Liver (tissue), 8 donors: ENCODE measurements at regions not wholly inside any gene's neighbourhood (a gene's known extent, or its start where the extent isn't known, plus 50 kb on each side); places are given as distances from the start of the nearest gene placed in this dataset.

Experiments
- DNase-seq: peaks from one replicate; pipeline ENCODE4 v3.0.0-alpha.2; 2017; ENCODE audit warnings: low spot score
- H3K27ac ChIP-seq, 2 donors: one replicate each; pipeline ENCODE4 v1.7.0; 2013; ENCODE audit warnings: inconsistent platforms in 2 of 2, low read length in 2 of 2, control low read depth in 1 of 2, low read depth in 1 of 2, mild to moderate bottlenecking in 1 of 2
- H3K27me3 ChIP-seq, 4 donors: one replicate each; pipeline versions ENCODE4 v1.6.1 to v1.7.0; 2013; ENCODE audit warnings: low read length in 3 of 4, inconsistent platforms in 1 of 4, mild to moderate bottlenecking in 1 of 4, moderate library complexity in 1 of 4; ENCODE audit not compliant: control insufficient read depth in 4 of 4, insufficient read depth in 4 of 4
- H3K36me3 ChIP-seq, 4 donors: one replicate each; pipeline versions ENCODE4 v1.6.1 to v1.7.0; 2013; ENCODE audit warnings: low read length in 3 of 4, mild to moderate bottlenecking in 3 of 4, low read depth in 1 of 4, moderate library complexity in 1 of 4; ENCODE audit not compliant: control insufficient read depth in 4 of 4, insufficient read depth in 3 of 4
- H3K4me1 ChIP-seq, 4 donors: one replicate each; pipeline versions ENCODE4 v1.6.1 to v1.7.0; 2013; ENCODE audit warnings: low read length in 3 of 4, mild to moderate bottlenecking in 3 of 4, moderate library complexity in 1 of 4; ENCODE audit not compliant: control insufficient read depth in 4 of 4, insufficient read depth in 4 of 4
- H3K4me3 ChIP-seq, 3 donors: one replicate each; pipeline versions ENCODE4 v1.6.1 to v1.7.0; 2013; ENCODE audit warnings: low read length in 3 of 3, control low read depth in 1 of 3, low read depth in 1 of 3, mild to moderate bottlenecking in 1 of 3
- H3K9ac ChIP-seq, 2 donors: one replicate each; pipeline ENCODE4 v1.7.0; 2013; ENCODE audit warnings: low read length in 2 of 2, mild to moderate bottlenecking in 2 of 2, moderate library complexity in 2 of 2, control low read depth in 1 of 2, low read depth in 1 of 2
- H3K9me3 ChIP-seq, 4 donors: one replicate each; pipeline versions ENCODE4 v1.6.1 to v1.7.0; 2013; ENCODE audit warnings: low read length in 3 of 4; ENCODE audit not compliant: control insufficient read depth in 4 of 4
- CTCF ChIP-seq: fragments of 150-350 bp; IDR thresholded peaks from 2 replicates; pipeline ENCODE4 v1.5.1; 2017; ENCODE audit warnings: improper control_type of control experiment, low read depth, low read length; ENCODE audit not compliant: missing input control
- EGR1 ChIP-seq, 2 donors: IDR thresholded peaks; 2 replicates each; pipeline ENCODE4 v1.6.1; 2016 to 2018; ENCODE audit warnings: antibody characterized with exemption in 2 of 2, low read depth in 2 of 2
- FOXA1 ChIP-seq: IDR thresholded peaks from 2 replicates; pipeline ENCODE4 v1.6.1; 2016; ENCODE audit warnings: antibody characterized with exemption
- FOXA2 ChIP-seq: IDR thresholded peaks from 2 replicates; pipeline ENCODE4 v1.6.1; 2016; ENCODE audit warnings: antibody characterized with exemption
- GABPA ChIP-seq, 2 donors: IDR thresholded peaks in 1 of 2; conservative IDR thresholded peaks in 1 of 2; 2 replicates each; pipeline ENCODE4 v1.6.1; 2016; ENCODE audit warnings: antibody characterized with exemption in 2 of 2, mild to moderate bottlenecking in 1 of 2, moderate library complexity in 1 of 2
- HNF4A ChIP-seq, 2 donors: conservative IDR thresholded peaks; 2 replicates each; pipeline ENCODE4 v1.6.1; 2016; ENCODE audit warnings: antibody characterized with exemption in 2 of 2, mild to moderate bottlenecking in 2 of 2
- HNF4G ChIP-seq: IDR thresholded peaks from 2 replicates; pipeline ENCODE4 v1.6.1; 2016; ENCODE audit warnings: antibody characterized with exemption
- JUND ChIP-seq, 2 donors: IDR thresholded peaks; 2 replicates each; pipeline ENCODE4 v1.6.1; 2016; ENCODE audit warnings: antibody characterized with exemption in 2 of 2
- NR2F2 ChIP-seq: IDR thresholded peaks from 2 replicates; pipeline ENCODE4 v1.6.1; 2016; ENCODE audit warnings: antibody characterized with exemption
- RAD21 ChIP-seq, 2 donors: IDR thresholded peaks; 2 replicates each; pipeline ENCODE4 v1.6.1; 2016; ENCODE audit warnings: antibody characterized with exemption in 2 of 2, mild to moderate bottlenecking in 2 of 2
- RXRA ChIP-seq, 2 donors: IDR thresholded peaks; 2 replicates each; pipeline ENCODE4 v1.6.1; 2017 to 2018; ENCODE audit warnings: antibody characterized with exemption in 2 of 2, mild to moderate bottlenecking in 1 of 2
- SP1 ChIP-seq: IDR thresholded peaks from 2 replicates; pipeline ENCODE4 v1.6.1; 2018; ENCODE audit warnings: antibody characterized with exemption, mild to moderate bottlenecking
- TAF1 ChIP-seq: conservative IDR thresholded peaks from 2 replicates; pipeline ENCODE4 v1.6.1; 2016; ENCODE audit warnings: antibody characterized with exemption, mild to moderate bottlenecking
- YY1 ChIP-seq: IDR thresholded peaks from 2 replicates; pipeline ENCODE4 v1.6.1; 2016; ENCODE audit warnings: antibody characterized with exemption, mild to moderate bottlenecking
- WGBS: extraction: QIAGEN DNeasy Blood & Tissue Kit; methylation state at CpG from one replicate; pipeline ENCODE4 v1.1.7; 2013; 5-methylcytosine and 5-hydroxymethylcytosine counted together
- TF ChIP-seq, protein P1 (sequence below): IDR thresholded peaks from 2 replicates; pipeline ENCODE4 v1.6.1; 2016; ENCODE audit warnings: antibody characterized with exemption
- TF ChIP-seq, protein P2 (sequence below): IDR thresholded peaks from 2 replicates; pipeline ENCODE4 v1.6.1; 2016; ENCODE audit warnings: antibody characterized with exemption, mild to moderate bottlenecking
- TF ChIP-seq, protein P3 (sequence below): IDR thresholded peaks from 2 replicates; pipeline ENCODE4 v1.6.1; 2016; ENCODE audit warnings: antibody characterized with exemption
- TF ChIP-seq, protein P4 (sequence below): IDR thresholded peaks from 2 replicates; pipeline ENCODE4 v1.6.1; 2016; ENCODE audit warnings: antibody characterized with exemption
- donor health status: healthy.
- donor health status: healthy.
- donor health status: healthy.
- donor health status: healthy.
- donor health status: healthy.

- H3K4me1 ChIP-seq: no peaks in the 10 kb centered on the region
- H3K4me3 ChIP-seq: no peak overlapping the region
- DNase-seq: no peak
- H3K27ac ChIP-seq: no peak overlapping the region
- no peaks in the 10 kb centered on the region for H3K27me3 ChIP-seq
- TF ChIP-seq, protein P1, sequence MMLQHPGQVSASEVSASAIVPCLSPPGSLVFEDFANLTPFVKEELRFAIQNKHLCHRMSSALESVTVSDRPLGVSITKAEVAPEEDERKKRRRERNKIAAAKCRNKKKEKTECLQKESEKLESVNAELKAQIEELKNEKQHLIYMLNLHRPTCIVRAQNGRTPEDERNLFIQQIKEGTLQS: no peak
- TF ChIP-seq, protein P2, sequence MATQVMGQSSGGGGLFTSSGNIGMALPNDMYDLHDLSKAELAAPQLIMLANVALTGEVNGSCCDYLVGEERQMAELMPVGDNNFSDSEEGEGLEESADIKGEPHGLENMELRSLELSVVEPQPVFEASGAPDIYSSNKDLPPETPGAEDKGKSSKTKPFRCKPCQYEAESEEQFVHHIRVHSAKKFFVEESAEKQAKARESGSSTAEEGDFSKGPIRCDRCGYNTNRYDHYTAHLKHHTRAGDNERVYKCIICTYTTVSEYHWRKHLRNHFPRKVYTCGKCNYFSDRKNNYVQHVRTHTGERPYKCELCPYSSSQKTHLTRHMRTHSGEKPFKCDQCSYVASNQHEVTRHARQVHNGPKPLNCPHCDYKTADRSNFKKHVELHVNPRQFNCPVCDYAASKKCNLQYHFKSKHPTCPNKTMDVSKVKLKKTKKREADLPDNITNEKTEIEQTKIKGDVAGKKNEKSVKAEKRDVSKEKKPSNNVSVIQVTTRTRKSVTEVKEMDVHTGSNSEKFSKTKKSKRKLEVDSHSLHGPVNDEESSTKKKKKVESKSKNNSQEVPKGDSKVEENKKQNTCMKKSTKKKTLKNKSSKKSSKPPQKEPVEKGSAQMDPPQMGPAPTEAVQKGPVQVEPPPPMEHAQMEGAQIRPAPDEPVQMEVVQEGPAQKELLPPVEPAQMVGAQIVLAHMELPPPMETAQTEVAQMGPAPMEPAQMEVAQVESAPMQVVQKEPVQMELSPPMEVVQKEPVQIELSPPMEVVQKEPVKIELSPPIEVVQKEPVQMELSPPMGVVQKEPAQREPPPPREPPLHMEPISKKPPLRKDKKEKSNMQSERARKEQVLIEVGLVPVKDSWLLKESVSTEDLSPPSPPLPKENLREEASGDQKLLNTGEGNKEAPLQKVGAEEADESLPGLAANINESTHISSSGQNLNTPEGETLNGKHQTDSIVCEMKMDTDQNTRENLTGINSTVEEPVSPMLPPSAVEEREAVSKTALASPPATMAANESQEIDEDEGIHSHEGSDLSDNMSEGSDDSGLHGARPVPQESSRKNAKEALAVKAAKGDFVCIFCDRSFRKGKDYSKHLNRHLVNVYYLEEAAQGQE: no peak
- TF ChIP-seq GABPA (IDR thresholded peaks at IDR 0.05 in 1 of 2, conservative IDR thresholded peaks at IDR 0.05 in 1 of 2) (no peak), TAF1 (no peak), EGR1 (IDR thresholded peaks at IDR 0.05; ENCODE audit: low read depth in 2 of 2) (no peak), CTCF (no peak), YY1 (no peak), RAD21 (IDR thresholded peaks at IDR 0.05) (no peak), NR2F2 (no peak), FOXA1 (no peak), RXRA (IDR thresholded peaks at IDR 0.05) (no peak), HNF4A (conservative IDR thresholded peaks at IDR 0.05) (no peak), HNF4G (no peak), JUND (IDR thresholded peaks at IDR 0.05) (no peak), FOXA2 (no peak), SP1 (no peak)
- TF ChIP-seq, protein P3, sequence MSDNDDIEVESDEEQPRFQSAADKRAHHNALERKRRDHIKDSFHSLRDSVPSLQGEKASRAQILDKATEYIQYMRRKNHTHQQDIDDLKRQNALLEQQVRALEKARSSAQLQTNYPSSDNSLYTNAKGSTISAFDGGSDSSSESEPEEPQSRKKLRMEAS: no peak
- TF ChIP-seq, protein P4, sequence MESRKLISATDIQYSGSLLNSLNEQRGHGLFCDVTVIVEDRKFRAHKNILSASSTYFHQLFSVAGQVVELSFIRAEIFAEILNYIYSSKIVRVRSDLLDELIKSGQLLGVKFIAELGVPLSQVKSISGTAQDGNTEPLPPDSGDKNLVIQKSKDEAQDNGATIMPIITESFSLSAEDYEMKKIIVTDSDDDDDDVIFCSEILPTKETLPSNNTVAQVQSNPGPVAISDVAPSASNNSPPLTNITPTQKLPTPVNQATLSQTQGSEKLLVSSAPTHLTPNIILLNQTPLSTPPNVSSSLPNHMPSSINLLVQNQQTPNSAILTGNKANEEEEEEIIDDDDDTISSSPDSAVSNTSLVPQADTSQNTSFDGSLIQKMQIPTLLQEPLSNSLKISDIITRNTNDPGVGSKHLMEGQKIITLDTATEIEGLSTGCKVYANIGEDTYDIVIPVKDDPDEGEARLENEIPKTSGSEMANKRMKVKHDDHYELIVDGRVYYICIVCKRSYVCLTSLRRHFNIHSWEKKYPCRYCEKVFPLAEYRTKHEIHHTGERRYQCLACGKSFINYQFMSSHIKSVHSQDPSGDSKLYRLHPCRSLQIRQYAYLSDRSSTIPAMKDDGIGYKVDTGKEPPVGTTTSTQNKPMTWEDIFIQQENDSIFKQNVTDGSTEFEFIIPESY: no peak
- H3K9me3 ChIP-seq: peaks cover 0 to 7% (median 5%) of the 10 kb centered on the region in 4 donors
- H3K9ac ChIP-seq: no peak overlapping the region
- no peaks in the 10 kb centered on the region for H3K36me3 ChIP-seq
Measured at GRCh38 chr3:31433679-31433992, 99.1 kb upstream of the STT3B start.

- DNase-seq: no peak
- H3K4me3 ChIP-seq: no peak overlapping the region
- no peak overlapping the region for H3K9ac ChIP-seq
- no peaks in the 10 kb centered on the region for H3K4me1 ChIP-seq
- no peaks in the 10 kb centered on the region for H3K27me3 ChIP-seq
- H3K9me3 ChIP-seq: peaks cover 0 to 7% (median 5%) of the 10 kb centered on the region in 4 donors
- WGBS: 73% methylated on average over 1 of the region's 1 CpG
- no peaks in the 10 kb centered on the region for H3K36me3 ChIP-seq
- TF ChIP-seq EGR1 (IDR thresholded peaks at IDR 0.05; ENCODE audit: low read depth in 2 of 2) (no peak), RXRA (IDR thresholded peaks at IDR 0.05) (no peak), TAF1 (no peak), JUND (IDR thresholded peaks at IDR 0.05) (no peak), CTCF (no peak), SP1 (no peak), YY1 (no peak), RAD21 (IDR thresholded peaks at IDR 0.05) (no peak), NR2F2 (no peak), FOXA2 (no peak), GABPA (IDR thresholded peaks at IDR 0.05 in 1 of 2, conservative IDR thresholded peaks at IDR 0.05 in 1 of 2) (no peak)
- TF ChIP-seq, protein P3: no peak
- TF ChIP-seq, protein P1: no peak
- TF ChIP-seq, protein P4: no peak
- no peak overlapping the region for H3K27ac ChIP-seq
Measured at GRCh38 chr3:31434819-31435218, 97.9 kb upstream of the STT3B start.
